ENCODE measurements at regions not wholly inside any gene's neighbourhood (a gene's known extent, or its start where the extent isn't known, plus 50 kb on each side); places are given as distances from the start of the nearest gene placed in this dataset.

GRCh38 chr21:8990326-8991087 lies 1530.9 kb upstream of the TPTE start:
- Histone ChIP-seq H3K9me3 (peaks cover 0 to 2% (median 0%) of the 10 kb centered on the region in 4 donors), H3K36me3 (no peaks in the 10 kb centered on the region), H3K4me3 (no peak overlapping the region), H3K27ac (replicated peaks in 1 of 4) (no peak overlapping the region), H3K4me1 (no peaks in the 10 kb centered on the region), H3K27me3 (peaks cover 0 to 55% (median 12%) of the 10 kb centered on the region in 4 donors)
- TF ChIP-seq EP300 (IDR thresholded peaks at IDR 0.05) (no peak), POLR2AphosphoS5 (IDR thresholded peaks at IDR 0.05) (no peak), POLR2A (IDR thresholded peaks at IDR 0.05; ENCODE audit: low read depth) (no peak)
- TF ChIP-seq, protein P1, sequence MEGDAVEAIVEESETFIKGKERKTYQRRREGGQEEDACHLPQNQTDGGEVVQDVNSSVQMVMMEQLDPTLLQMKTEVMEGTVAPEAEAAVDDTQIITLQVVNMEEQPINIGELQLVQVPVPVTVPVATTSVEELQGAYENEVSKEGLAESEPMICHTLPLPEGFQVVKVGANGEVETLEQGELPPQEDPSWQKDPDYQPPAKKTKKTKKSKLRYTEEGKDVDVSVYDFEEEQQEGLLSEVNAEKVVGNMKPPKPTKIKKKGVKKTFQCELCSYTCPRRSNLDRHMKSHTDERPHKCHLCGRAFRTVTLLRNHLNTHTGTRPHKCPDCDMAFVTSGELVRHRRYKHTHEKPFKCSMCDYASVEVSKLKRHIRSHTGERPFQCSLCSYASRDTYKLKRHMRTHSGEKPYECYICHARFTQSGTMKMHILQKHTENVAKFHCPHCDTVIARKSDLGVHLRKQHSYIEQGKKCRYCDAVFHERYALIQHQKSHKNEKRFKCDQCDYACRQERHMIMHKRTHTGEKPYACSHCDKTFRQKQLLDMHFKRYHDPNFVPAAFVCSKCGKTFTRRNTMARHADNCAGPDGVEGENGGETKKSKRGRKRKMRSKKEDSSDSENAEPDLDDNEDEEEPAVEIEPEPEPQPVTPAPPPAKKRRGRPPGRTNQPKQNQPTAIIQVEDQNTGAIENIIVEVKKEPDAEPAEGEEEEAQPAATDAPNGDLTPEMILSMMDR (IDR thresholded peaks at IDR 0.05) = no peak
- peak; percentile 92 for DNase-seq (ENCODE audit: extremely low spot score)
- intact Hi-C loops (cut with DNase I) = no loop called here
- 56% methylated on average over 11 of the region's 11 CpGs for WGBS

- no peaks in the 10 kb centered on the region for H3K4me1 ChIP-seq
- WGBS = 58% methylated on average over 14 of the region's 14 CpGs
- intact Hi-C loops (cut with DNase I) = no loop called here
- TF ChIP-seq, protein P1 (IDR thresholded peaks at IDR 0.05) = no peak
- H3K36me3 ChIP-seq = no peaks in the 10 kb centered on the region
- H3K9me3 ChIP-seq = peaks cover 0 to 2% (median 0%) of the 10 kb centered on the region in 4 donors
- H3K27ac ChIP-seq (replicated peaks in 1 of 4) = no peak overlapping the region
- peak; percentile 93 for DNase-seq (ENCODE audit: extremely low spot score)
- peaks cover 0 to 58% (median 12%) of the 10 kb centered on the region in 4 donors for H3K27me3 ChIP-seq
- H3K4me3 ChIP-seq = no peak overlapping the region
Measured at GRCh38 chr21:8991088-8991907, 1530.1 kb upstream of the TPTE start.

- Histone ChIP-seq H3K36me3 (no peaks in the 10 kb centered on the region), H3K27me3 (peaks cover 0 to 58% (median 12%) of the 10 kb centered on the region in 4 donors), H3K9me3 (peaks cover 0 to 2% (median 0%) of the 10 kb centered on the region in 4 donors), H3K27ac (replicated peaks in 1 of 4) (no peak overlapping the region), H3K4me1 (no peaks in the 10 kb centered on the region), H3K4me3 (no peak overlapping the region)
- intact Hi-C loops (cut with DNase I) = no loop called here
- DNase-seq (ENCODE audit: extremely low spot score) = peak; percentile 94
- WGBS = 38% methylated on average over 3 of the region's 3 CpGs
- TF ChIP-seq POLR2A (IDR thresholded peaks at IDR 0.05; ENCODE audit: low read depth) = no peak
- TF ChIP-seq, protein P1 (IDR thresholded peaks at IDR 0.05) = no peak
- TF ChIP-seq POLR2AphosphoS5 (IDR thresholded peaks at IDR 0.05) = no peak
- TF ChIP-seq EP300 (IDR thresholded peaks at IDR 0.05) = no peak
Measured at GRCh38 chr21:8991968-8992621, 1529.3 kb upstream of the TPTE start.

- no peaks in the 10 kb centered on the region for H3K4me1 ChIP-seq
- intact Hi-C loops (cut with DNase I) = no loop called here
- no peak overlapping the region for H3K27ac ChIP-seq (replicated peaks in 1 of 4)
- no peaks in the 10 kb centered on the region for H3K36me3 ChIP-seq
- DNase-seq (ENCODE audit: extremely low spot score) = peak; percentile 96
- WGBS = 60% methylated on average over 6 of the region's 6 CpGs
- TF ChIP-seq POLR2AphosphoS5 (IDR thresholded peaks at IDR 0.05) (no peak), POLR2A (IDR thresholded peaks at IDR 0.05; ENCODE audit: low read depth) (no peak), EP300 (IDR thresholded peaks at IDR 0.05) (no peak)
- TF ChIP-seq, protein P1 (IDR thresholded peaks at IDR 0.05) = no peak
- peaks cover 0 to 58% (median 12%) of the 10 kb centered on the region in 4 donors for H3K27me3 ChIP-seq
- no peak overlapping the region for H3K4me3 ChIP-seq
- peaks cover 0 to 2% (median 0%) of the 10 kb centered on the region in 4 donors for H3K9me3 ChIP-seq
Measured at GRCh38 chr21:8992731-8993174, 1528.6 kb upstream of the TPTE start.

All from esophagus muscularis mucosa (tissue), 4 donors.